ENCODE measurements at regions not wholly inside any gene's neighbourhood (a gene's known extent, or its start where the extent isn't known, plus 50 kb on each side); places are given as distances from the start of the nearest gene placed in this dataset.

- TF ChIP-seq CTCF (IDR thresholded peaks at IDR 0.05) (no peak), POLR2A (IDR thresholded peaks at IDR 0.05) (no peak)
These were observed 202.3 kb upstream of the RXFP2 start for GRCh38 chr13:31537052-31537451.

Data from Peyer's patch (tissue), 4 donors.